GM12878 (cell line): ENCODE measurements at regions not wholly inside any gene's neighbourhood (a gene's known extent, or its start where the extent isn't known, plus 50 kb on each side); places are given as distances from the start of the nearest gene placed in this dataset.

Experiments
- ATAC-seq: fragments of 200-7000 bp; cut with Tn5 transposase; 3 replicates; pipeline ENCODE4 v1.9.1; 2020; ENCODE audit warnings: mild to moderate bottlenecking, moderate library complexity
- BruUV-seq: library from RNA; stranded (reverse); fragments of 400-500 nt; replicated peaks from 2 replicates; lab custom pipeline; 2021; lab: Mats Ljungman, UMichigan
- CTCF ChIA-PET: fragments of 300-600 bp; sonication (Branson Sonifier 250); formaldehyde crosslinking; extraction: SDS; loops from one replicate; lab custom pipeline; 2021; ENCODE audit warnings: inconsistent platforms; lab: Yijun Ruan, JAX
- POLR2A ChIA-PET: fragments of 350-600 bp; formaldehyde crosslinking; extraction: SDS; loops from one replicate; lab custom pipeline; 2021; ENCODE audit warnings: inconsistent platforms; lab: Charles Lee
- RAD21 ChIA-PET: fragments of 300-600 bp; sonication (Branson Sonifier 250); formaldehyde crosslinking; loops from one replicate; lab custom pipeline; 2023; ENCODE audit warnings: antibody characterized with exemption; ENCODE audit not compliant: unreplicated experiment; lab: Charles Lee
- SMC1A ChIA-PET: fragments of 300-600 bp; sonication (Branson Sonifier 250); formaldehyde crosslinking; loops from one replicate; lab custom pipeline; 2023; ENCODE audit not compliant: unreplicated experiment, uncharacterized antibody; lab: Charles Lee
- DNase-seq: peaks from one replicate; pipeline ENCODE4 v3.0.0-alpha.2; 2011; ENCODE audit warnings: low read depth, low spot score
- FAIRE-seq: peaks from 3 replicates; lab custom pipeline; 2011; peaks lifted over from hg19 to GRCh38; lab: Jason Lieb, UNC
- H2AFZ ChIP-seq: 2 replicates; pipeline ENCODE4 v1.6.0; 2011; ENCODE audit warnings: low read depth, low read length, control low read depth; ENCODE audit not compliant: control insufficient read depth
- H3K27ac ChIP-seq: 2 replicates; pipeline ENCODE4 v1.5.1; 2011; ENCODE audit warnings: control low read depth; ENCODE audit not compliant: control insufficient read depth, insufficient read depth
- H3K27me3 ChIP-seq, 2 experiments: replicated peaks in 1 of 2; 2 replicates each; pipeline versions ENCODE4 v1.6.0 to v1.6.1; 2011; ENCODE audit warnings: low read length in 1 of 2; ENCODE audit not compliant: control insufficient read depth in 2 of 2, insufficient read depth in 2 of 2
- H3K36me3 ChIP-seq, 2 experiments: 2 replicates each; pipeline ENCODE4 v1.5.1; 2011; ENCODE audit warnings: low read length in 1 of 2; ENCODE audit not compliant: control insufficient read depth in 2 of 2, insufficient read depth in 2 of 2
- H3K4me1 ChIP-seq: 2 replicates; pipeline ENCODE4 v1.6.1; 2011; ENCODE audit warnings: mild to moderate bottlenecking, low read length, moderate library complexity, mixed read lengths; ENCODE audit not compliant: control insufficient read depth, insufficient read depth
- H3K4me2 ChIP-seq: 2 replicates; pipeline ENCODE4 v1.6.0; 2011; ENCODE audit warnings: control low read depth; ENCODE audit not compliant: control insufficient read depth, insufficient read depth
- H3K4me3 ChIP-seq: fragments of 200-600 bp; sonication (generic); 2 replicates; pipeline ENCODE4 v1.5.1; 2016
- H3K79me2 ChIP-seq: 2 replicates; pipeline ENCODE4 v1.6.0; 2011; ENCODE audit warnings: low read length; ENCODE audit not compliant: control insufficient read depth, insufficient read depth
- H3K9ac ChIP-seq: 2 replicates; pipeline ENCODE4 v1.8.0; 2011; ENCODE audit warnings: low read length, control low read depth, mixed read lengths; ENCODE audit not compliant: control insufficient read depth, insufficient read depth
- H3K9me3 ChIP-seq: replicated peaks from 3 replicates; pipeline ENCODE4 v1.5.1; 2011; ENCODE audit warnings: mild to moderate bottlenecking, low read length; ENCODE audit not compliant: control insufficient read depth, insufficient read depth
- H4K20me1 ChIP-seq: 2 replicates; pipeline ENCODE4 v1.6.0; 2011; ENCODE audit not compliant: control insufficient read depth, insufficient read depth
- FOXM1 ChIP-seq: IDR thresholded peaks from 2 replicates; pipeline ENCODE4 v1.6.1; 2012; ENCODE audit warnings: low read depth, mild to moderate bottlenecking, inconsistent platforms, low read length, moderate library complexity
- HCFC1 ChIP-seq: fragments of 150-350 bp; IDR thresholded peaks from 2 replicates; pipeline ENCODE4 v1.6.1; 2014; ENCODE audit warnings: low read length
- MYC ChIP-seq: IDR thresholded peaks from 2 replicates; pipeline ENCODE4 v1.6.1; 2011; ENCODE audit warnings: mild to moderate bottlenecking, low read length, moderate library complexity, inconsistent platforms; ENCODE audit not compliant: insufficient read depth, insufficient replicate concordance, insufficient read length, severe bottlenecking
- NFYB ChIP-seq: IDR thresholded peaks from 2 replicates; pipeline ENCODE4 v1.6.1; 2011; ENCODE audit warnings: low read depth, mild to moderate bottlenecking, low read length, improper control_type of control experiment, moderate library complexity; ENCODE audit not compliant: insufficient read depth
- RBBP5 ChIP-seq: fragments of 200-600 bp; sonication (generic); conservative IDR thresholded peaks from 2 replicates; pipeline ENCODE4 v1.6.1; 2016
- SKIL ChIP-seq: fragments of 450-650 bp; IDR thresholded peaks from 2 replicates; pipeline ENCODE4 v1.6.1; 2017; ENCODE audit warnings: mild to moderate bottlenecking, low read depth, inconsistent platforms; ENCODE audit not compliant: poor library complexity, severe bottlenecking
- ZNF274 ChIP-seq: IDR thresholded peaks from one replicate; pipeline ENCODE4 v1.8.0; 2011; ENCODE audit not compliant: insufficient read length, insufficient read depth
- WGBS: methylation state at CpG from one replicate; pipeline ENCODE4 v1.1.6; 2016; ENCODE audit warnings: low lambda C conversion rate; ENCODE audit not compliant: insufficient replicate concordance, insufficient coverage; ENCODE audit errors: missing lambda C conversion rate; 5-methylcytosine and 5-hydroxymethylcytosine counted together
- in situ Hi-C: fragments of 300-500 bp; cut with MboI; formaldehyde crosslinking; loops from 9 replicates; pipeline ENCODE4 v1.14.3; 2018; ENCODE audit warnings: mixed read lengths
- intact Hi-C: fragments of 100-400 bp; cut with micrococcal nuclease; formaldehyde crosslinking; loops from one replicate; pipeline ENCODE4 v1.14.2; 2022; ENCODE audit not compliant: unreplicated experiment

- POLR2A ChIA-PET, result no interaction called here
- CTCF ChIA-PET, result no interaction called here
- intact Hi-C loops (no loop called here), in situ Hi-C loops (no loop called here)
- H4K20me1 ChIP-seq, result no peaks in the 10 kb centered on the region
- H3K36me3 ChIP-seq, result no peaks in the 10 kb centered on the region
- no peaks in the 10 kb centered on the region for H3K27me3 ChIP-seq
- 4% methylated on average over 1 of the region's 1 CpG for WGBS
- no TSS peak for BruUV-seq
- SMC1A ChIA-PET, result no interaction called here
- H3K4me1 ChIP-seq, result no peaks in the 10 kb centered on the region
- H3K79me2 ChIP-seq, result no peaks in the 10 kb centered on the region
- H3K4me2 ChIP-seq, result no peak overlapping the region
- H3K9me3 ChIP-seq, result no peaks in the 10 kb centered on the region
- TF ChIP-seq HCFC1 (no peak), NFYB (no peak), RBBP5 (no peak), FOXM1 (no peak), ZNF274 (no peak), SKIL (no peak), MYC (no peak)
- ATAC-seq (no peak), FAIRE-seq (no peak), DNase-seq (no peak)
- no peak overlapping the region for H3K4me3 ChIP-seq
- no peak overlapping the region for H2AFZ ChIP-seq
- H3K9ac ChIP-seq, result no peak overlapping the region
- RAD21 ChIA-PET, result no interaction called here
- H3K27ac ChIP-seq, result no peak overlapping the region
These were observed 115.5 kb upstream of the FAM9A start for GRCh38 chrX:8916697-8917096.
